ENCODE measurements at regions not wholly inside any gene's neighbourhood (a gene's known extent, or its start where the extent isn't known, plus 50 kb on each side); places are given as distances from the start of the nearest gene placed in this dataset.
"Not testable (repeated sequence)": the region's sequence is repeated elsewhere in the genome, so short reads cannot be mapped to it uniquely, and the experiment has no call there.

DNA sequence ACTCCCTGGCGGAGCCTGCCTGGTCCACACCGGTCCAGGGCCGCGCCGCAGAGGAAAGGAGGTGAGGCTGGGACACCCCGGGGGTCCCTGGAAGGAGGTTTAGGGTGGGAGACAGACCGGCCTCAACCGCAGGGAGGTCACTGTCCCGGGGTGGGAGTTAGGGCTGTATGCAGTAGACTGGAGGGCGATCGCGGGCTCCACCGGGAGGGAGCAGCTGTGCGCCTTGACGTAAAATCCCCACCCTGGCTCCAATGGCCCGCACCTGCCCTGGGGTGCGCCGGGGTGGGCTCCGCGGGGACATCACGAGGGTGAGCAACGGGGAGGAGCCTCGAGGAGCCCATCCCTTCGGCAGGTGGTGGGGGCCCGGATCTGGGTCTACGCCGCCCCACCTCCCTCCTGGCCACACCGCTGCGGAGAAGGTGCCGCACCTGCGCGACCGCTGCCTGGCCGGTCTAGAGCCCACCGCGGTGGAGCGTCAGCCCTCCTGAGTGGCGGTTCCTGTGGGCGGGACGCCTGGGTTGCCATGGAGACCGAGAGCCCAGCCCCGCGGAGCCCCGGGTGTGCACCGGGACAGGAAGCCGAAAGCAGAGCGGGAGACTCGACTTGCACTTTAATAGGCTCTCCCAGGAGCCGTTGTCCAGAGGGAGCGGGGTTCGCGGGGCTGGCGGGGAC lies 105.1 kb downstream of the ADRA2C start:
- DNase-seq (peak; percentile 48), ATAC-seq (peak; percentile 71)
- Mint-ChIP-seq H3K9me3 (ENCODE audit: low read depth) (no peaks in the 10 kb centered on the region), H3K27ac (no peak overlapping the region), H3K36me3 (no peaks in the 10 kb centered on the region), H3K27me3 (peaks cover 33% of the 10 kb centered on the region), H3K4me3 (no peak overlapping the region), H3K4me1 (peaks cover 3% of the 10 kb centered on the region)
- CTCF ChIA-PET, result no interaction called here

GRCh38 chr4:3871881-3872833 lies 106.0 kb downstream of the ADRA2C start:
- ATAC-seq, result no peak
- no peaks in the 10 kb centered on the region for H3K36me3 Mint-ChIP-seq
- CTCF ChIA-PET, result interaction anchor here (0.7 kb wide), 1 partner anchor 8 kb away, joined by 3 read pairs; no protein-coding TSS in a partner anchor
- H3K27ac Mint-ChIP-seq, result no peak overlapping the region
- no peak overlapping the region for H3K4me3 Mint-ChIP-seq
- H3K4me1 Mint-ChIP-seq, result peaks cover 3% of the 10 kb centered on the region
- no peak for DNase-seq
- H3K27me3 Mint-ChIP-seq, result peaks cover 36% of the 10 kb centered on the region
- H3K9me3 Mint-ChIP-seq (ENCODE audit: low read depth), result peaks cover 2% of the 10 kb centered on the region

- Mint-ChIP-seq H3K4me3 (no peak overlapping the region), H3K27me3 (peaks cover 41% of the 10 kb centered on the region), H3K27ac (no peak overlapping the region), H3K4me1 (peaks cover 3% of the 10 kb centered on the region), H3K36me3 (peaks cover 3% of the 10 kb centered on the region), H3K9me3 (ENCODE audit: low read depth) (peaks cover 6% of the 10 kb centered on the region)
- CTCF ChIA-PET, result interaction anchor here (0.7 kb wide), 1 partner anchor 8 kb away, joined by 3 read pairs; no protein-coding TSS in a partner anchor
- ATAC-seq (no peak), DNase-seq (no peak)
These were observed 106.7 kb downstream of the ADRA2C start for GRCh38 chr4:3872834-3873313.

GRCh38 chr4:3873408-3874027 lies 107.3 kb downstream of the ADRA2C start:
- DNase-seq (no peak), ATAC-seq (no peak)
- H3K4me3 Mint-ChIP-seq, result no peak overlapping the region
- no peak overlapping the region for H3K27ac Mint-ChIP-seq
- H3K9me3 Mint-ChIP-seq (ENCODE audit: low read depth), result peaks cover 12% of the 10 kb centered on the region
- H3K36me3 Mint-ChIP-seq, result peaks cover 9% of the 10 kb centered on the region
- H3K4me1 Mint-ChIP-seq, result peaks cover 3% of the 10 kb centered on the region
- H3K27me3 Mint-ChIP-seq, result peaks cover 47% of the 10 kb centered on the region
- CTCF ChIA-PET, result no interaction called here

- Mint-ChIP-seq H3K36me3 (peaks cover 9% of the 10 kb centered on the region), H3K27ac (no peak overlapping the region), H3K9me3 (ENCODE audit: low read depth) (peaks cover 12% of the 10 kb centered on the region), H3K27me3 (peaks cover 52% of the 10 kb centered on the region), H3K4me1 (peaks cover 6% of the 10 kb centered on the region), H3K4me3 (no peak overlapping the region)
- CTCF ChIA-PET, result no interaction called here
- DNase-seq, result no peak
- ATAC-seq, result no peak
These were observed 107.8 kb downstream of the ADRA2C start for GRCh38 chr4:3874028-3874415.

- ATAC-seq (no peak), DNase-seq (no peak)
- Mint-ChIP-seq H3K27me3 (peaks cover 58% of the 10 kb centered on the region), H3K27ac (no peak overlapping the region), H3K9me3 (ENCODE audit: low read depth) (peaks cover 12% of the 10 kb centered on the region), H3K4me3 (no peak overlapping the region), H3K4me1 (peaks cover 11% of the 10 kb centered on the region), H3K36me3 (peaks cover 9% of the 10 kb centered on the region)
- CTCF ChIA-PET, result no interaction called here
These were observed 108.4 kb downstream of the ADRA2C start for GRCh38 chr4:3874525-3875110.

- CTCF ChIA-PET, result no interaction called here
- DNase-seq, result no peak
- H3K4me3 Mint-ChIP-seq, result no peak overlapping the region
- H3K27ac Mint-ChIP-seq, result no peak overlapping the region
- H3K9me3 Mint-ChIP-seq (ENCODE audit: low read depth), result peaks cover 12% of the 10 kb centered on the region
- no peak for ATAC-seq
- H3K27me3 Mint-ChIP-seq, result peaks cover 59% of the 10 kb centered on the region
- H3K36me3 Mint-ChIP-seq, result peaks cover 9% of the 10 kb centered on the region
- peaks cover 14% of the 10 kb centered on the region for H3K4me1 Mint-ChIP-seq
These were observed 109.3 kb downstream of the ADRA2C start for GRCh38 chr4:3875466-3875865.

DNA sequence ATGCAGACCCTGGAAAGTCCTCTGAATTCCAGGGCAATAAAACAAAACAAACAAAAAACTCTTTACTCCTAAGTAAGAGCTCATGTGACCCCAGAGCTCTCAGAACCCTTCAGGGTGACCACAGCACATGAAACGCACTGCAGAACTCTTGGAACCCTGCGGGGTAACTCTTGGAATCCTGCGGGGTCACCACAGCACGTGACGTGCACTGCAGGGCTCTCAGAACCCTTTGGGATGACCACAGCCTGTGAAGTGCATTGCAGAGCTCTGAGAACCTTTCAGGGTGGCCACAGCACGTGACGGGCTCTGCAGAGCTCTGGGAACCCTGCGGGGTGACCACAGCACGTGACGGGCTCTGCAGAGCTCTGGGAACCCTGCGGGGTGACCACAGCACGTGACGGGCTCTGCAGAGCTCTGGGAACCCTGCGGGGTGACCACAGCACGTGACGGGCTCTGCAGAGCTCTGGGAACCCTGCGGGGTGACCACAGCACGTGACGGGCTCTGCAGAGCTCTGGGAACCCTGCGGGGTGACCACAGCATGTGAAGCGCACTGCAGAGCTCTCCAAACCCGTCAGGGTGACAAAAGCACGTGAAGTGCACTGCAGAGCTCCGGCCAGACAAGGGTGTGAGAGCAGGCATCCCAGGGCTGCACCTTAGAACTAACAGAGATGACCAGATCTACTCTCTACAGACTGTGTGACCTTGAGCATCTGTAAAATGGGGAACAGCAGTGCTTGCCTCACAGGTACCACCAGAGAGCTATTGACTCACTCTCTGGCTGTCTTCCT lies 110.1 kb downstream of the ADRA2C start:
- H3K9me3 Mint-ChIP-seq (ENCODE audit: low read depth), result peaks cover 12% of the 10 kb centered on the region
- H3K4me3 Mint-ChIP-seq, DNase-seq, H3K36me3 Mint-ChIP-seq, CTCF ChIA-PET, H3K27ac Mint-ChIP-seq, ATAC-seq: not testable (repeated sequence)
- peaks cover 11% of the 10 kb centered on the region for H3K4me1 Mint-ChIP-seq
- H3K27me3 Mint-ChIP-seq, result peaks cover 59% of the 10 kb centered on the region

- CTCF ChIA-PET, result no interaction called here
- no peak for ATAC-seq
- peaks cover 11% of the 10 kb centered on the region for H3K4me1 Mint-ChIP-seq
These were observed 111.1 kb downstream of the ADRA2C start for GRCh38 chr4:3877236-3877635.

DNA sequence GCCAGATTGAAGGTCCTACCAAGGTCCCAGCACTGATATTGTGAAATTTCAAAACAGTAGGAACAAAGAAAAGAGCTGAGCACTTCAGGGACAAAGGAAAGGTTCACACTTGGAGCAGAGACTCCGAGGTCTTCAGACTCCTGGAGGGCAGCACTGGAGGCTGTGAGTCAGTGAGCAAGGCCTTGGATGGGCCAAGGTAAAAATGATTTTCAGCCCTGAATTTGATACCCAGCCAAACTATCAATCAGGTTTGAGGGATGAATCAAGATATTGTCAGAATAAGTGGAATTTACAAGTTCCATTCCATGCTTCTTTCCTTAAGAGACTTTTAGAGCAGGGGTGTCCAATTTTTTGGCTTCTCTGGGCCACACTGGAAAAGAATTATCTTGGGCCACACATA lies 111.7 kb downstream of the ADRA2C start:
- H3K36me3 Mint-ChIP-seq, result peaks cover 9% of the 10 kb centered on the region
- ATAC-seq (no peak), DNase-seq (no peak)
- peaks cover 57% of the 10 kb centered on the region for H3K27me3 Mint-ChIP-seq
- no peak overlapping the region for H3K4me3 Mint-ChIP-seq
- peaks cover 11% of the 10 kb centered on the region for H3K4me1 Mint-ChIP-seq
- CTCF ChIA-PET, result interaction anchor here (1.1 kb wide), 1 partner anchor 38 kb away, joined by 3 read pairs; no protein-coding TSS in a partner anchor
- no peak overlapping the region for H3K27ac Mint-ChIP-seq
- peaks cover 12% of the 10 kb centered on the region for H3K9me3 Mint-ChIP-seq (ENCODE audit: low read depth)

More at GRCh38 chr4:3877236-3877635, 111.1 kb downstream of the ADRA2C start:
- Mint-ChIP-seq H3K9me3 (ENCODE audit: low read depth) (peaks cover 12% of the 10 kb centered on the region), H3K27ac (no peak overlapping the region), H3K36me3 (peaks cover 9% of the 10 kb centered on the region), H3K4me3 (no peak overlapping the region), H3K27me3 (peaks cover 60% of the 10 kb centered on the region)
- DNase-seq, result no peak

DNA sequence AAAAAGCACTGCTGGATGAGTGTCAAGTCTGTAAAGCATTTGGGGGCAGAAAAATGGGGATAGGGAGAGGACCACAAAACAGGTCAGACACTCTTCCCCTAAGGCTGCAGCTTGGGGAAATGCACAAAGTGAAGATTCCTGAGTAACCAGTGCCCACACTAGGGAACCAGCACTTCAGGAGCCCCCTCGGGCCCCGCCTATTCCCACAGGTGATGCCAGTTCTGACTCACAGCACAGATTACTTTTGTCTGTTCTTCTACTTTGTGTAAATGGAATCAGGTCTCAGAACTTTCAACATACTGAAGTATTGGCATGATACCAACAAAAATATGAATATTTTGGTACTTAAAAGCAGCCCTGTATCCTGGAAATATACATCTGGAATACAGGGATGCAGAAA lies 112.5 kb downstream of the ADRA2C start:
- CTCF ChIA-PET, result interaction anchor here (1.1 kb wide), 1 partner anchor 38 kb away, joined by 3 read pairs; no protein-coding TSS in a partner anchor
- H3K27ac Mint-ChIP-seq, result no peak overlapping the region

More for the DNA sequence above, 112.5 kb downstream of the ADRA2C start:
- ATAC-seq (no peak), DNase-seq (no peak)
- no peak overlapping the region for H3K4me3 Mint-ChIP-seq
- peaks cover 54% of the 10 kb centered on the region for H3K27me3 Mint-ChIP-seq
- peaks cover 12% of the 10 kb centered on the region for H3K9me3 Mint-ChIP-seq (ENCODE audit: low read depth)
- peaks cover 9% of the 10 kb centered on the region for H3K36me3 Mint-ChIP-seq
- H3K4me1 Mint-ChIP-seq, result peaks cover 11% of the 10 kb centered on the region
